SK-N-SH treated with all-trans-retinoic acid at 6 μM for 48 hours (cell line): ENCODE measurements at regions not wholly inside any gene's neighbourhood (a gene's known extent, or its start where the extent isn't known, plus 50 kb on each side); places are given as distances from the start of the nearest gene placed in this dataset.

Source experiments
- ARNTL ChIP-seq: fragments of 450-650 bp; formaldehyde crosslinking; IDR thresholded peaks from 2 replicates; pipeline ENCODE4 v1.5.0; 2020; ENCODE audit warnings: low read depth, mild to moderate bottlenecking, moderate library complexity, borderline replicate concordance
- CSRNP3 ChIP-seq: fragments of 250-450 bp; sonication (Bioruptor Pico); IDR thresholded peaks from 2 replicates; pipeline ENCODE4 v1.5.1; 2021; ENCODE audit warnings: mild to moderate bottlenecking, moderate library complexity
- SNAI2 ChIP-seq: fragments of 250-450 bp; sonication (Bioruptor Pico); IDR thresholded peaks from 2 replicates; pipeline ENCODE4 v1.5.0; 2020; ENCODE audit warnings: mild to moderate bottlenecking, moderate library complexity
- TCF4 ChIP-seq: fragments of 250-450 bp; sonication (Bioruptor Pico); IDR thresholded peaks from 2 replicates; pipeline ENCODE4 v1.8.0; 2021; ENCODE audit warnings: mild to moderate bottlenecking, moderate library complexity, borderline replicate concordance
- ZFP3 ChIP-seq: fragments of 250-450 bp; sonication (Bioruptor Pico); IDR thresholded peaks from 2 replicates; pipeline ENCODE4 v1.5.0; 2020; ENCODE audit warnings: mild to moderate bottlenecking, moderate library complexity

GRCh38 chr19:28913626-28914025 is 299.3 kb downstream of the UQCRFS1 start:
- TF ChIP-seq CSRNP3, result no peak
- no peak for TF ChIP-seq ARNTL (CRISPR knock-in tag)
- no peak for TF ChIP-seq TCF4 (CRISPR knock-in tag)
- TF ChIP-seq ZFP3 (CRISPR knock-in tag), result no peak
- TF ChIP-seq SNAI2 (CRISPR knock-in tag), result no peak
